ENCODE measurements at regions not wholly inside any gene's neighbourhood (a gene's known extent, or its start where the extent isn't known, plus 50 kb on each side); places are given as distances from the start of the nearest gene placed in this dataset.
A peak's percentile ranks its signal among the peaks of the same experiment; 100 is the strongest.

DNA sequence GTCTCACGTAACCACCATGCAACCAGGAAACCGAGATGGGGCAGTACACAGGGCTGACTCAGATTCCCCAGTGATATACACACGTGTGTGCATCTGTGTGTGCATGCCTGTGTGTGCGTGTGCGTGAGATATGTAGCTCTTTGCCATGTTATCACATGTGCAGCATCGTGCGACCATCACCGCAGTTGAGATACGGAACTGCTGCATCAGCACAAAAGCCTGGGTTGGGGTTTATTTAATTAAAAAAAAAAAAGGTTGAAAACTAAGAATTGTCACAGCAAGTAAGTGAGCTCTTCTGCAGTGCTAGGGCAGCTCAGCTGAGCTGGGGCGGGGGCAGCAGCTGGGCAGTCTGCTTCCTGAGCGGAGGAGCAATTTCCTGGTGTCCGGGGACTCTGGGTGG is 152.5 kb downstream of the RBFOX3 start:
- DNase-seq (ENCODE audit: low read depth in 1 of 2, low spot score in 1 of 2) = no peak
- H3K27ac ChIP-seq = peak overlapping the region; percentile 58 to 62; a peak in 4 of 6 replicates
- no peaks in the 10 kb centered on the region for H3K9me3 ChIP-seq
- no peak overlapping the region for H3K4me3 ChIP-seq
- ChIA-PET CTCF (interaction anchor here (0.6 to 1.4 kb wide), 5 partner anchors 10 to 1206 kb away, joined by 3 to 5 read pairs (median 3); no protein-coding TSS in a partner anchor), POLR2A (no interaction called here)
- FAIRE-seq = no peak
- 79% methylated on average over 12 of the region's 12 CpGs for WGBS (ENCODE audit: missing lambda C conversion rate)
- TF ChIP-seq MAFK (IDR thresholded peaks at IDR 0.05; ENCODE audit: partially characterized antibody) (peak; percentile 84), BHLHE40 (IDR thresholded peaks at IDR 0.05; ENCODE audit: low read depth, low read length) (no peak)
- H3K4me1 ChIP-seq = peaks cover 28% of the 10 kb centered on the region
- ATAC-seq = no peak
- H3K4me2 ChIP-seq = no peak overlapping the region

DNA sequence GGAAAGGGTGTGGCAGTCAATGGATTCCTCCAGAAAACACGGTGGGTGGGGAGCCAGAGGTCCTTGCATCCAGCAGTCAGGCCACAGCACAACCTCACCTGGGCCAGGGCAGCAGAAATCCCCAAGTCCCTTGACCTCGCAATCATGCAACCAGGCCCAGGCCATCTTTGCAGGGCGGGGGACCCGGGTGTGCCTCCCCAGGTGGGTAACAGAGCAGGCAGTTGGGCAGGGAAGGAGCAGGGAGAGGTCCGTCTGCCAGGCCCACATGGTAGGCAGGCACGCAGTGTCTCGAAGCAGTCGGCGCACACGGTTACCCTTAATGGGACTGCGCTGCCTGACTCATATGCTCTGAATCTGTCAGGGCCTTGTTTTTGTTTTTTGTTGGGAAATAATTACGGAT is 153.0 kb downstream of the RBFOX3 start:
- DNase-seq (ENCODE audit: low read depth in 1 of 2, low spot score in 1 of 2) (no peak), FAIRE-seq (no peak), ATAC-seq (no peak)
- ChIA-PET POLR2A (no interaction called here), CTCF (interaction anchor here (1.0 to 1.4 kb wide), 3 partner anchors 9 to 154 kb away, joined by 3 to 5 read pairs (median 3); no protein-coding TSS in a partner anchor)
- WGBS (ENCODE audit: missing lambda C conversion rate) = 87% methylated on average over 12 of the region's 12 CpGs
- Histone ChIP-seq H3K9me3 (no peaks in the 10 kb centered on the region), H3K4me2 (no peak overlapping the region), H3K4me3 (no peak overlapping the region), H3K4me1 (peaks cover 28% of the 10 kb centered on the region), H3K27ac (peak overlapping the region; percentile 36 to 62; a peak in 2 of 6 replicates)
- TF ChIP-seq MAZ (IDR thresholded peaks at IDR 0.05; ENCODE audit: borderline replicate concordance, low read depth, low read length) (no peak), KDM1A (IDR thresholded peaks at IDR 0.05; ENCODE audit: low read depth) (no peak), HDAC2 (IDR thresholded peaks at IDR 0.05) (no peak), POLR2A (IDR thresholded peaks at IDR 0.05; ENCODE audit: low read length) (no peak), FOSB (CRISPR knock-in tag; IDR thresholded peaks at IDR 0.05) (no peak), RARB (CRISPR knock-in tag; IDR thresholded peaks at IDR 0.05) (no peak), ZSCAN20 (CRISPR knock-in tag; IDR thresholded peaks at IDR 0.05) (no peak), KDM5A (IDR thresholded peaks at IDR 0.05) (no peak), NFE2L2 (conservative IDR thresholded peaks at IDR 0.05; ENCODE audit: low read length) (no peak), SREBF2 (IDR thresholded peaks at IDR 0.05) (no peak), HEYL (CRISPR knock-in tag; IDR thresholded peaks at IDR 0.05) (no peak), GATA3 (IDR thresholded peaks at IDR 0.05; ENCODE audit: borderline replicate concordance) (no peak)
- TF ChIP-seq, protein P1, sequence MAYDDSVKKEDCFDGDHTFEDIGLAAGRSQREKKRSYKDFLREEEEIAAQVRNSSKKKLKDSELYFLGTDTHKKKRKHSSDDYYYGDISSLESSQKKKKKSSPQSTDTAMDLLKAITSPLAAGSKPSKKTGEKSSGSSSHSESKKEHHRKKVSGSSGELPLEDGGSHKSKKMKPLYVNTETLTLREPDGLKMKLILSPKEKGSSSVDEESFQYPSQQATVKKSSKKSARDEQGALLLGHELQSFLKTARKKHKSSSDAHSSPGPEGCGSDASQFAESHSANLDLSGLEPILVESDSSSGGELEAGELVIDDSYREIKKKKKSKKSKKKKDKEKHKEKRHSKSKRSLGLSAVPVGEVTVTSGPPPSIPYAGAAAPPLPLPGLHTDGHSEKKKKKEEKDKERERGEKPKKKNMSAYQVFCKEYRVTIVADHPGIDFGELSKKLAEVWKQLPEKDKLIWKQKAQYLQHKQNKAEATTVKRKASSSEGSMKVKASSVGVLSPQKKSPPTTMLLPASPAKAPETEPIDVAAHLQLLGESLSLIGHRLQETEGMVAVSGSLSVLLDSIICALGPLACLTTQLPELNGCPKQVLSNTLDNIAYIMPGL (CRISPR knock-in tag; IDR thresholded peaks at IDR 0.05; ENCODE audit: borderline replicate concordance) = no peak
- TF ChIP-seq, protein P2, sequence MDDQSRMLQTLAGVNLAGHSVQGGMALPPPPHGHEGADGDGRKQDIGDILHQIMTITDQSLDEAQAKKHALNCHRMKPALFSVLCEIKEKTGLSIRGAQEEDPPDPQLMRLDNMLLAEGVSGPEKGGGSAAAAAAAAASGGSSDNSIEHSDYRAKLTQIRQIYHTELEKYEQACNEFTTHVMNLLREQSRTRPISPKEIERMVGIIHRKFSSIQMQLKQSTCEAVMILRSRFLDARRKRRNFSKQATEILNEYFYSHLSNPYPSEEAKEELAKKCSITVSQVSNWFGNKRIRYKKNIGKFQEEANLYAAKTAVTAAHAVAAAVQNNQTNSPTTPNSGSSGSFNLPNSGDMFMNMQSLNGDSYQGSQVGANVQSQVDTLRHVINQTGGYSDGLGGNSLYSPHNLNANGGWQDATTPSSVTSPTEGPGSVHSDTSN (IDR thresholded peaks at IDR 0.05) = no peak
- TF ChIP-seq, protein P3, sequence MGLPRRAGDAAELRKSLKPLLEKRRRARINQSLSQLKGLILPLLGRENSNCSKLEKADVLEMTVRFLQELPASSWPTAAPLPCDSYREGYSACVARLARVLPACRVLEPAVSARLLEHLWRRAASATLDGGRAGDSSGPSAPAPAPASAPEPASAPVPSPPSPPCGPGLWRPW (IDR thresholded peaks at IDR 0.05) = no peak
- TF ChIP-seq, protein P4, sequence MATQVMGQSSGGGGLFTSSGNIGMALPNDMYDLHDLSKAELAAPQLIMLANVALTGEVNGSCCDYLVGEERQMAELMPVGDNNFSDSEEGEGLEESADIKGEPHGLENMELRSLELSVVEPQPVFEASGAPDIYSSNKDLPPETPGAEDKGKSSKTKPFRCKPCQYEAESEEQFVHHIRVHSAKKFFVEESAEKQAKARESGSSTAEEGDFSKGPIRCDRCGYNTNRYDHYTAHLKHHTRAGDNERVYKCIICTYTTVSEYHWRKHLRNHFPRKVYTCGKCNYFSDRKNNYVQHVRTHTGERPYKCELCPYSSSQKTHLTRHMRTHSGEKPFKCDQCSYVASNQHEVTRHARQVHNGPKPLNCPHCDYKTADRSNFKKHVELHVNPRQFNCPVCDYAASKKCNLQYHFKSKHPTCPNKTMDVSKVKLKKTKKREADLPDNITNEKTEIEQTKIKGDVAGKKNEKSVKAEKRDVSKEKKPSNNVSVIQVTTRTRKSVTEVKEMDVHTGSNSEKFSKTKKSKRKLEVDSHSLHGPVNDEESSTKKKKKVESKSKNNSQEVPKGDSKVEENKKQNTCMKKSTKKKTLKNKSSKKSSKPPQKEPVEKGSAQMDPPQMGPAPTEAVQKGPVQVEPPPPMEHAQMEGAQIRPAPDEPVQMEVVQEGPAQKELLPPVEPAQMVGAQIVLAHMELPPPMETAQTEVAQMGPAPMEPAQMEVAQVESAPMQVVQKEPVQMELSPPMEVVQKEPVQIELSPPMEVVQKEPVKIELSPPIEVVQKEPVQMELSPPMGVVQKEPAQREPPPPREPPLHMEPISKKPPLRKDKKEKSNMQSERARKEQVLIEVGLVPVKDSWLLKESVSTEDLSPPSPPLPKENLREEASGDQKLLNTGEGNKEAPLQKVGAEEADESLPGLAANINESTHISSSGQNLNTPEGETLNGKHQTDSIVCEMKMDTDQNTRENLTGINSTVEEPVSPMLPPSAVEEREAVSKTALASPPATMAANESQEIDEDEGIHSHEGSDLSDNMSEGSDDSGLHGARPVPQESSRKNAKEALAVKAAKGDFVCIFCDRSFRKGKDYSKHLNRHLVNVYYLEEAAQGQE (IDR thresholded peaks at IDR 0.05) = no peak

DNA sequence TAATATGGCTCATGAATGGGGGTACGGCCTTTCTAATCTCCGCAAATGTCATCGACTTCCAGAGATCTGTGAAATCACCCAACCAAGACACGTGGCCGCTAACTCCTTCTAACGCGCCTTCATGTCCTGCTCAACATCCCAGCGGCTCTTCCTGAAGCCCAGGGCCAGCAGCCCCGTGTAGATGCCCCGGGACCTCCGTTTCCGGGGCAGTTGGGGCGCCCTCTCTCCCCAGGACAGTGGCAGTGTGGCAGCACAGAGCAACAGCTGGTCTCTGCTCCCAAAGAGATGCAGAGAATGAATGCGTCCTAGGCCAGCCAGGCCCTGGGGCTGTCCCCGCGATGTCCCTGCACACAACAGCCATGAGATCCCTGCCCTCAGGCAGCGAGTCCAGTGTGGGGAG is 153.5 kb downstream of the RBFOX3 start:
- Histone ChIP-seq H3K27ac (peak overlapping the region in 1 of 2 experiments; percentile 36; a peak in 3 of 6 replicates), H3K4me1 (peaks cover 28% of the 10 kb centered on the region), H3K4me2 (no peak overlapping the region), H3K9me3 (no peaks in the 10 kb centered on the region), H3K4me3 (no peak overlapping the region)
- ATAC-seq (no peak), DNase-seq (ENCODE audit: low read depth in 1 of 2, low spot score in 1 of 2) (no peak), FAIRE-seq (no peak)
- 89% methylated on average over 17 of the region's 17 CpGs for WGBS (ENCODE audit: missing lambda C conversion rate)
- ChIA-PET CTCF (no interaction called here), POLR2A (no interaction called here)
- TF ChIP-seq FOSB (CRISPR knock-in tag; IDR thresholded peaks at IDR 0.05) (no peak), CEBPB (IDR thresholded peaks at IDR 0.05) (no peak), ZFP36 (IDR thresholded peaks at IDR 0.05; ENCODE audit: borderline replicate concordance, partially characterized antibody) (no peak), EP300 (IDR thresholded peaks at IDR 0.05) (no peak), ZC3H11A (IDR thresholded peaks at IDR 0.05) (no peak), MAFK (IDR thresholded peaks at IDR 0.05; ENCODE audit: partially characterized antibody) (no peak), HOXB5 (CRISPR knock-in tag; IDR thresholded peaks at IDR 0.05) (no peak), PHF8 (IDR thresholded peaks at IDR 0.05; ENCODE audit: borderline replicate concordance, low read depth) (no peak), CHD2 (IDR thresholded peaks at IDR 0.05; ENCODE audit: low read length, partially characterized antibody) (no peak), RFX5 (IDR thresholded peaks at IDR 0.05) (no peak), RCOR1 (IDR thresholded peaks at IDR 0.05; ENCODE audit: low read depth, low read length) (no peak)
- TF ChIP-seq, protein P5, sequence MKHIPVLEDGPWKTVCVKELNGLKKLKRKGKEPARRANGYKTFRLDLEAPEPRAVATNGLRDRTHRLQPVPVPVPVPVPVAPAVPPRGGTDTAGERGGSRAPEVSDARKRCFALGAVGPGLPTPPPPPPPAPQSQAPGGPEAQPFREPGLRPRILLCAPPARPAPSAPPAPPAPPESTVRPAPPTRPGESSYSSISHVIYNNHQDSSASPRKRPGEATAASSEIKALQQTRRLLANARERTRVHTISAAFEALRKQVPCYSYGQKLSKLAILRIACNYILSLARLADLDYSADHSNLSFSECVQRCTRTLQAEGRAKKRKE (CRISPR knock-in tag; IDR thresholded peaks at IDR 0.05; ENCODE audit: low read depth) = no peak
- TF ChIP-seq, protein P6, sequence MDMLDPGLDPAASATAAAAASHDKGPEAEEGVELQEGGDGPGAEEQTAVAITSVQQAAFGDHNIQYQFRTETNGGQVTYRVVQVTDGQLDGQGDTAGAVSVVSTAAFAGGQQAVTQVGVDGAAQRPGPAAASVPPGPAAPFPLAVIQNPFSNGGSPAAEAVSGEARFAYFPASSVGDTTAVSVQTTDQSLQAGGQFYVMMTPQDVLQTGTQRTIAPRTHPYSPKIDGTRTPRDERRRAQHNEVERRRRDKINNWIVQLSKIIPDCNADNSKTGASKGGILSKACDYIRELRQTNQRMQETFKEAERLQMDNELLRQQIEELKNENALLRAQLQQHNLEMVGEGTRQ (IDR thresholded peaks at IDR 0.05) = no peak

Measured in A549 (cell line).